CD4-positive, alpha-beta T cell treated with Interleukin-10 for 1 hour (primary cell): ENCODE measurements at regions not wholly inside any gene's neighbourhood (a gene's known extent, or its start where the extent isn't known, plus 50 kb on each side); places are given as distances from the start of the nearest gene placed in this dataset.

Experiments used
- DNase-seq: peaks from one replicate; pipeline ENCODE4 v3.0.0-alpha.2; 2020

DNA sequence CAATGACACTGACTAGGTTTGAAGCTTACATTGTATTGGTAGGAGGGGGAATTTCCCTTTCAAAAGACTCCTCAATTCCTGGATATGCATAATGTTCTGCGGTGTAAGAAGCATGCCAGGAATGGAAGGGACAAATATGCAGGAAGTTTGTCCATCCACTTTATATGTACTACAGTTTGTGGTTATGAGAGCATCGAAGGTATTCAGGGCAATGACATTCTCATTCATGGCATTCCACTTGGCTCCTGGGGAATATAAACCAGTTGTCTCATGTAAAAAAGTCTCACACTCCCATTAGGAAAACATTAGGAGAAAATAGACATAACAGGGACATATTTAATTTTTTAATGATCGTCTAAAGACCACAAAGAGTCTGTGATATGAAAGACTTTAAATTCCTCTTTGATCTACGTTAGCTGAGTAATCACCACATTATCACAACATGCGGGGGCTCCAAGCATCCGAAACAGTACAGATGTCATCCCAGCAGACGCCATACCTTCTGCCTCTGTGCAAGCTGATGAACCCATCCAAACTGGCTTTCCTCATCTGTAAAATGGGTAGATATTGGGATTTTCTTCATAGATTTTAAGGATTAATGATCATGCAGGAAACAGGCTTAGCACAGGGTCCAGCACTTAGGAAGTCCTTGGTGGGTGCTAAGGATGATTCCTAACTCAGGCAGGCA, 675.3 kb downstream of the INHBA start:
- no peak for DNase-seq

- no peak for DNase-seq
Observed at GRCh38 chr7:41024126-41024525, 678.8 kb downstream of the INHBA start.

GRCh38 chr7:41020056-41020455, 682.8 kb downstream of the INHBA start:
- no peak for DNase-seq

GRCh38 chr7:41013117-41013516, 689.8 kb downstream of the INHBA start:
- DNase-seq = no peak

GRCh38 chr7:41012041-41012440, 690.8 kb downstream of the INHBA start:
- DNase-seq = no peak

DNA sequence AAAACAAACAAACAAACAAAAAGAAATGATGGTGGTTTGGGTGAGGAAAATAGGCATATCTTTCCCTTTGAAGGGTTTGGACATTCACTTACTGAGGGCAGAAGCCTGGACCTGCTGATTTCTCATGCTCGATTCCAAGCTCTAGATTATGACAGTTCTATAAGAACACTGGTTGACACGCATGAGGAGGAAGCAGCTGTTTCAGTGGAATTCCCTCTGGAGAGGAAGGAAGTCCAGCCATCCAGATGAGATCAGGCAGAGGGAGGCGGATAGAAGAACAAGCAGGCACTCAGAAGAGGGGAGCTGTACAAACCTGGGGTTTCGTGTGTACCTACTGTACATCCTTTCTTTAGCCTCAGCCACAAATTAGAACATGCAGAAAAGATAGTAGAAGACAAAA, 691.9 kb downstream of the INHBA start:
- DNase-seq = no peak

DNA sequence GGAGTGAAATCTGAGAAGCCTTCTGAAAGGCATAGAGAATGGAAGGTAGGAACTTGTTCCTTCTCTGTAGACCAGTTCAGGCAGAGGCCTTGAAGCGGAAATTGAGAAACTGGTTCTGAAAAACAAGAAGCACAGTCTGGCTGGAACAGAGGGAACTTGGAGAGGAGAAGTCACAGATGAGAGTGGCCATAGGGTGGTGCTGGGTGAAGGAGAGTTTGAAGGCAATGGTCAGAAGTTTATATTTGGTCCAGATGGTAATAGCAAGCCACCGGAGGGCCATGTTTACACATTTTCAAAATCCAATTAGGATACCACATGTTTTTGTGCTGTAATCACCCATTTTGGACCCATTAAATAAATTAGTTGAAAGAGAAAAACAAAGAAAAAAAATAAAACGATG, 692.5 kb downstream of the INHBA start:
- DNase-seq = no peak

DNA sequence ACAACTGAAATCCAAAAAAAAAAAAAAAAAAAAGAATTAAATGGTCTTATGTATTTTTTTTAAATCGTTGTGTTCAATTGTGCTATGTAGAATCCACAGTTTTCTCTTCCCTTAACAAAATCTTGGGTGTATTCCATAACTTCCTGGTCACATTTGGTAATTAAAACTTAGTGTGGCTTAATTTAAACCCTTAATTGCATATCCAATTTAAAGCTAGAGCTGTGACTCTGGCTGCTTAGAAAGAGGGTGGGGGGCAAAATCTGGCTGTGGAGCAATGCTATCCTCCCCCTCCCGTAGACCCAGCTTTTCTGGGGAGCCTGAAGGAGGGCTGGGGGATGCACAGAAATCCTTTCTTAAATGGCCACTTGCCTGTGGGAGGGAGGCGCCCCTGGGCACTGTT, 695.1 kb downstream of the INHBA start:
- no peak for DNase-seq

- DNase-seq = no peak
Observed at GRCh38 chr7:41007351-41007751, 695.5 kb downstream of the INHBA start.

DNA sequence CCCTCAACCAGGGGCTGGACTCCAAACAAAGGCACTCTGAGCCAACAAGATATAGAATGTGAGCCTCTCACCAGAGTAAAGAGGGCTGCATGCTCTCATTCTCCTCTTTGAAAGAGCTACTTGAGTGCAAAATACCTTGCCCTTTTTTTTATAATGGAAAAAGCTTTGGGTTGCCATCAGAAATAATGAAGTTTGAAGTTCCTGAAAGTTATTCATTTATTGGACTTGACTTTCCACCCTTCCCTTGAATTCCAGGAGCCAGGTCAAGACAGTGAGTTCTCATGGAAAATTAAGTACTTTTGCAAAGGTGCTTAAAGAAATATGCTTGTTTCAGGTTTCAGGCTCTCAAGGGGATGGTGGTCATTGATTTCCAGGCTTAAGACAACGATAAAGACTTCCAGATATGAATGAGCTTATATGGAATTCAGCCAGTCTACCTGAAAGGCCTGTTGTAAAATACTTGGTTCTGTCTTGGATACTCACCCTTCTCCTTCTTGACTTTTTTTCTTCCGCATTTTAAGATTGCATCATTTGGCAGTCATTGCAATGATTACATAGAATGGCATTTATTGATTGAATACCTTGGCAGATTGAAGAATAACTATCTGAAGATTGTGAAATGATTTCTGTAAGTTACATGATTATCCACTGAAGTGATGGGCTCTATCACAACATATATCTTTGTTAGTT, 696.4 kb downstream of the INHBA start:
- DNase-seq = no peak

DNA sequence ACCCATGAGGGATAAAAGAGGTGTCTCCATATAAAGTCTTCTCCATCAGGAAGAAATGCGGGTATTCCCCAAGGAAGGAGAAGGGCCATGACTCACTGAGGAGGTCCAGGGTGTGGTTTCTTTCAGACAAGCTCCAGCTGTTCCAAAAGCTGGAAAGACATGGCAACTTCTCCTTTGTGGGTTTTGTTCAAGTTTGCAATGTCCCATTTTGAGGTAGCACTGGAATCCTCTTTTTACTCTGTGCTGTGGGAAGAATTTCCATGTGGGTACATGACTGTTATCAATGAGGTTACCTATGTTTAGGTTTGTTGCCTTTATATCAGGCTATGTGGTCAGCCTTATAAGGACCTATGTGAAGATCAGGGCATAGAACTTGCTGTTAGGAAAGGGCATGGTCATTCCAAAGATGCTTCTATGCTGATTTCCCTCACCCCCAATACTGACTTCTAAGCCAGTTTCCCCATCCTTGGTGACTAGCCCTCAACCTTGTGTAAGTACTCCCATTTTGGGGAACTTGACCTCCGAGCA, 697.5 kb downstream of the INHBA start:
- no peak for DNase-seq

DNA sequence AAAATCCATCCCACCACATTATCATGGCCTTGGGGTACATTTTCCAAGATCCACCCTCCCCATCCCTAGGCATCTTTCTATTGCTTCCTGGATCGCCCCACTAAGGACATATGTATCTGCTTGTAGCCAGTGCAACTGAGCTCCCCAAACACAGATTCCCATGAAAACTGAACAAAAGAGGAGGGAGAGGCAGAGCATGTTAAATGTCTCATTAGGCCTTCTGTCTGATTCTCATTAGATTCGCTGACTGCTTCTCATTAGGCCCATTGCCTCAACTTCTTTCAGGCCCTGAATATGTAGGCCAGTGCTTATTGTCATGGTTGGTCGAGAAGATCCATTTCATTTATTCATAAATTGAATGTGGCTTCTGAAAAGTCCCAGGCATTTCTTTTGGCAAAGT, 698.9 kb downstream of the INHBA start:
- DNase-seq = no peak

DNA sequence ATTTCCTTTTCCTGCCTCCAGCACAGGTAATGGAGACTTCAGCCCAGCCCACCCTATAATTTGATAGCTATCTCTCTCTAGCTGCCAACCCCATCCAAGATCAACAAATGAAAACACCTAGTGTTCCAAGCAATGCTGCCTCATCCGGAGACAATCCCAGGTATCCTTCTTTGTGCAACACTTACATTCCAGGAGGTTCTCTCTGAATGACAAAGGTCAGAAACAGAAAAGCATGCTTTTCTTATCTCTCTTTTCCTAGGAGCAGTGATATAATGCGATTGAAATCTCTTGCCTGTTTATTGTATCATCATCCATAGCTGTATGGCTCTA, 699.3 kb downstream of the INHBA start:
- DNase-seq = no peak

DNA sequence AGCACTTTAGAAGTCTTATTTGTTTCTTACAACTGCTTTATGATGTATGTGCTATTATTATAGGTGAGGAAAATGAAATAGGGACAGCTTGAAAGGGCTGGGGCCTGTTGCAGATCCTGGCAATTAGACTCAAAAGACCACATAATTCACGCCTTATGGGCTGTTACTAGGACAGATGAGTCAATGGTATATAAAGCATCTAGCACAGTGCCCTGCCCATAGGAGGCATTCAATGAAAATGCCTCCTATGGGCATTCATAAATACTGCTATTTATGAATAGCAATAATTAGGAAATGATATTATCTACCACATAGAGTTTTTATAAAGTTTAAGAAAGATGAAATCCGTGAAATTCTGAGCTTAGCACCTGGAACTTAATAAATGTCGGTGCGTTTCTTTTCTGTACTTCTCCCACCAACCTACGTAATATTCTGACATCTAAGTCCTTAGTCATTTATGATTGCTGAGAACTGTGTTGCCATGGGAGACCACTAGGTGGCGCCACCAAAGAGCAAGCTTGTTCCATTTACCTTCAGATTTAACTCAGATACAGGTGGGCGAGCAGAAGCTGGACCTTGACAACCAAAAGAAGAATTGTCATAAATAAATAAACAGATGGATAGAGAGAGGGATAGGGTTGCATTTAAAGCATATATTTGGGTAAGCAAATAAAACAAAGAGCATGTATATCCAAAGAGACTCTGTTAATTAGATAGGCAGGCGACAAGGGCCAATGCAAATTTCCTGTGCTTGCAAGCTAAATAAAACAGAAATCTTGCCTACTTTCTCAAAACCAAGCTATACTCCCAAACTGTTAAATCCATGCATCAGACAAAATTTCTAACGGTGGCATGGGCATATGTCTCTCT, 699.9 kb downstream of the INHBA start:
- DNase-seq = no peak

DNA sequence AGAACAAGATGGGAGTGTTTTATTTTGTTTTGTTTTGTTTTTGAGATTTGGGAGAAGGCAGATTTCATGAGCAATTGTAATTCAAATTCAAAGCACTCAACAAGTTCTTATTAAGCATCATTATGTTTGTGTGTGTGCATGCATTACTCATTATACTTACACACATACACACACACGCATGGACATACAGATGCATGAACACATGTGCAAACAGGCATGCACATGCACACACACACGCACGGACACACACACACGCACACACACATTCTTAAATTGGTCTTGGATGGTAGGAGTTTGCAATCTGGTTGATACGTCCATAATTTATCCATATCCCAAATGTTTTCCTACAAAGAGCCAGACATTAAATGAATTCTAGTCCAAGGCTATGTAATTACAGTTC, 702.8 kb downstream of the INHBA start:
- DNase-seq = no peak

- no peak for DNase-seq
Observed at GRCh38 chr7:40996233-40996677, 706.6 kb downstream of the INHBA start.

DNA sequence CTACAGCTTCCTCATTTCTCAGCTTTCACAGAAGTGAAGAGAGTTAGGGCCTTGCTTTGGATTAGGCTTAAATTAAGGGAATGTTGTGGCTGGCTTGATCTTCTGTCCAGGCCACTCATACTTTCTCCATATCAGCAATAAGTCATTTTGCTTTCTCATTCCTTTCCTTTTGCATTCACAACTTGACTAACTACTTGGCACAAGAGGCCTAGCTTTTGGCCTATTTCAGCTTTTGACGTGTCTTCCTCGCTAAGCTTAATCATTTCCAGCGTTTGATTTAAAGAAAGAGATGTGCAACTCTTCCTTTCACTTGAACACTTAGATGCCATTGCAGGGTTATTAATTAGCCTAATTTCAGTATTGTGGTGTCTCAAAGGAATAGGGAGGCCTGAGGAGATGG, 712.0 kb downstream of the INHBA start:
- no peak for DNase-seq

- DNase-seq = no peak
Observed at GRCh38 chr7:40987571-40987970, 715.3 kb downstream of the INHBA start.

DNA sequence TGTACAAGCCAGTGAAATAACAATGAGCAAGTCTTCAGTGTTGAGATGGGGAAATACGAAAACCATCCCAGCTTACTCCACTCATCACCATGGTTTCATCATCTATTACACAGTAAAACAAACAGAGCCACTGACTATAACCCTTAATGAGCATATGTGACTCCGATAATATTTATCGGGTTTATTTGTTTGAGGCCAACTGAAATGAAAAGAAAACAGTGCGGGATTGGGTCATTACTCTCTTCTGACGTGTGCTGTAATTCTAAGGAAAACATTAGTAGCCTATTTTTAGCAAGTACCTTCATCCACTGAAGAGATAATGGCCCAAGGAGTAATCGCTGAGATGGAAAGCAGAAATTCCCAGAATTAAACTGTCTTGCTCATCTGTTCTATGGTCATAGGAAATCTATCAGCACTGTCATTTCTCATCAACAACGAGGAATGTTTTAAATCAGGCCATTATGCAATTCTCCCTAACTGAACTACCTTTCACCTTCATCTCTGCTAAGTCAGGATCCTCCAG, 716.5 kb downstream of the INHBA start:
- DNase-seq = no peak

GRCh38 chr7:40983111-40983510, 719.8 kb downstream of the INHBA start:
- DNase-seq = no peak

- no peak for DNase-seq
Observed at GRCh38 chr7:40979296-40979695, 723.6 kb downstream of the INHBA start.

GRCh38 chr7:40978047-40978446, 724.8 kb downstream of the INHBA start:
- no peak for DNase-seq

- no peak for DNase-seq
Observed at GRCh38 chr7:40977533-40977932, 725.4 kb downstream of the INHBA start.
